Fibroblast of skin of abdomen (primary cell): ENCODE measurements at regions not wholly inside any gene's neighbourhood (a gene's known extent, or its start where the extent isn't known, plus 50 kb on each side); places are given as distances from the start of the nearest gene placed in this dataset.
A peak's percentile ranks its signal among the peaks of the same experiment; 100 is the strongest.
"Not testable (repeated sequence)": the region's sequence is repeated elsewhere in the genome, so short reads cannot be mapped to it uniquely, and the experiment has no call there.

Source experiments
- DNase-seq: peaks from one replicate; pipeline ENCODE4 v3.0.0-alpha.2; 2013

DNA sequence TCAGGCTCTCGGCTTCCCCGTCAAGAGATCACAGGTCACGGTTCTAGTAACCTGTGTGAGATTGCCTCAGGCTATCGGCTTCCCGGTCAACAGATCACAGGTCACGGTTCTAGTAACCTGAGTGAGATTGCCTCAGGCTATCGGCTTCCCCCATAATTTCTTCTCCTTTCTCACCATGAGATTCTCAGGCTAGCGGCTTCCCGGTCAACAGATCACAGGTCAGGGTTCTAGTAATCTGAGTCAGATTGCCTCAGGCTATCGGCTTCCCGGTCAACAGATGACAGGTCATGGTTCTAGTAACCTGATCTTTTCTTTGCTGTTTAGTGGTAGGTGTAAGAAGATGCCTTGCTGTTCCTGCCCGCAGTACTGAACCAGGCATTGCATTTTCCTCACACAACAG lies 418.2 kb upstream of the ZNF717 start:
- DNase-seq, result no peak

DNA sequence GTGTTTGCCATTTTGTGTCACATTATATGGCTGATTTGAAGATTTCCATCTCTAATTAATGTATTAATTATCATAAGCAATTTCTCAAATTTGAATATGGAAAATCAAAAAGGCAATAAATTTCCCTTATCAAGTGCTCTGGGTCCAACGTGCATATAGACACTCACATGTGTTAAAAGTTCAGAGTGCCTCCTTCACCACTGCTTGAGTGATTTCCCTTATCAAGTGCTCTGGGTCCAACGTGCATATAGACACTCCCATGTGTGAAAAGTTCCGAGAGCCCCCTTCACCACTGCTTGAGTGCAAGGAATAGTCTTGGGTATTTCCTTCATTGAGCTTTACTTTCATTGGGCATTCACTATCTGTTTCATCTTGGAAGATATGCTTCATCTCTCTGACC lies 421.0 kb upstream of the ZNF717 start:
- no peak for DNase-seq

DNA sequence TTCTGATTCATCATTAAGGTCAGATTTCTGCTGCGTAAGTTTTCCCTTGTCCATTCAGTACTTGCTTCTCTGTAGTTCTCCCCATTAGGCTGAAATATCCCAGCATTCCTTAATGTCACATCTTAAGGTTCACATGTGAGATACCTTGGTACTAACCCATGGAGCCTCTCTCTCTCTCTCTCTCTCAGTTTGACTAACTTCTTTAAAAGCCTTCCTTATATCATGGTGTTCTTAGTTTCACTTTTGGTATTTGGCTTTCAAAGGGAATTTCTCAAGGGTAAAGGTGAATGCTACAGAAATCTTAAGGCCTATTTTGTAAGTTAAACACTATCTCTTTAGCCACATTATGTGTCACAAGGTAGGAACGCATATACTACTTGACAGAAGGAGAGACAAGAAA lies 427.3 kb upstream of the ZNF717 start:
- DNase-seq, result no peak

DNA sequence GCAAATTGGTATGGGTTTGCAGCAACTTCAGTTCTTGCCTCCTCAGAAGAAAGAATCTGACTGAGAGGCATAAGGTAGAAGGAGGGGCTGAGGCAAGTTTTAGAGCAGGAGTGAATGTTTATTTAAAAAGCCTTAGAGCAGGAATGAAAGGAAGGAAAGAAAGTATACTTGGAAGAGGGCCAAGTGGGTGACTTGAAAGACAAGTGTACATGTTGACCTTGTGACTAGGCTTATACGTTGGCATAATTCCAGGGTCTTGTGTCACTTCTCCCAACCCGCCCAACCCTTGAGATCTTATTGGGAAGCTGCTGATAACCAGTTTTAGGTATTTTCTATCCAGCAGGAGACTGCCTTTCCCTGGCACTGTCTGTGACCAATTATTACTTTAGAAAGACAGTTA lies 436.9 kb upstream of the ZNF717 start:
- no peak for DNase-seq

DNA sequence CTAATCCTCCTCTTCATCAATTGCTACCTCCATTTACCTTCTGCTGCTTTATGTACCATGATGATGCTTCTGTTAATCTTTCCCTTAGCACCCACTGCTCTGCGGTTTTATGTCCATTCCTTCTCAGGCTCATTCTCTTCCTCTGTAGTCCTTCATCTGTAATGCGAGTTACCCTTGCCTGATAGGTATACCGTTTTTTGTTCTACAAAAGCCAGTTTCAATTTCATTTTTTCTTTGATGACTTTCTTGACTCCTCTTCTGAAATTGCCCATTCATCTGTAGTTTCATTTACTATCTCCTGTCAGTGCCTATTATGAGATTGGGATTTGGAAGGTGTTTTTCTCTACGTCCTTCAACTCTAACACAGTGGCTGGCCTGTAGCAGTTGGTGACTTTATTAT lies 445.9 kb upstream of the ZNF717 start:
- no peak for DNase-seq

DNA sequence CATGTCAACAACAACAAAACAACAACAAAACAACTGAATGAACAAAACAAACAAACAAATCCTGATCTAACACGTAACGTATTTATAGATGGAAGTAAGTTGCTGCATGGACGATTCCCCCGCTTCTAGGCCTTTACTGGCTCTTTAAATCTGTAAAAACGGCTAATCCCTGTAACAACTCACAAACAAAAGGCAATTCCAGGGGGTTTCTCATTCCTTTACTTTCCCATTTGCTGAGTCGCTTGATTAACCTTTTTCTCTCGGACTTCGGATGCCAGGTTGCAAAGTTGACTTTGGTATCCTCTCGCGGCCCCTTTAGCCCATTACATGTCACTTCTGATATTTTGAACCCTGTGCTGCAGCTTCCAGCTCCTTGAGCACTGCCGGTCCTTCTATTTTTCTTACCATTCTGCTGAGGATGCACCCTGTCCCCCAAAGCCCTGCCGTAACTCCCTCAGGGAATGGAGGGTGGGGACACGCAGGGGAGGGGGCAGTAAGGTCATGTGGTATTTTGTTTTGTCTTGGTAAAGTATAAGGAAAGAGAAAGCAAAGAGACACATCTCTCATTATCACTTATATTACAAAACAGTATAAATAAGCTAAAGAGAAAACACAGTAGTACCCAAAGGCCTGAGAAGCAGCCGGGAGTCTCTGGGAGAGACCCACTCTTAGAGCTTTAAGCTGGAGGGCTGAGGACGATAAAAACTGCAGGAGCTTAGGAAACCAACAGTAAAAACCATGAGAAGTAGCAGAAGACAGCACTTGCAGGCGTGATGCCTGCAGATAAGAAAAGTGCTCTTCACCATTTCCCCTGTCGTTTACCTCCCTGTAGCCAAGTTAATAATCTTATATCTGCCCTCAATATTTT lies 457.8 kb upstream of the ZNF717 start:
- DNase-seq, result no peak

DNA sequence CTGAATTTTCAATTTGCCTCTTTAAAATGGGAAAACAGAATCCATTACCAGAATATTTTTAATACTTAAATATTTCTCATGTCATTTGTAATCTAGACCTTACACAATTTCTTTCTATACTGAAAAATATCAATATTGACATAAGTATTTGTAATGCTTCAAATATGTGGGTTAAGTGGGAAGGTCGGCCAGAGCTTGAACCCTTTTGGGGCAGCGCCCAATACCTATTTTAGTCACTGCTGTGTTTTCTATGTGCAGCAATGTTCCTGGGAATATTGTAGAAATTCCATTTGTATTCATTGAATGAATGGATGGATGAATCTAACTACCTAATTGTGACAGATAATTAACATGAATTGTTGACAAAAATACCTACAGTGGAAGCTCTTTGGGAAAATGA lies 459.7 kb upstream of the ZNF717 start:
- DNase-seq, result no peak

DNA sequence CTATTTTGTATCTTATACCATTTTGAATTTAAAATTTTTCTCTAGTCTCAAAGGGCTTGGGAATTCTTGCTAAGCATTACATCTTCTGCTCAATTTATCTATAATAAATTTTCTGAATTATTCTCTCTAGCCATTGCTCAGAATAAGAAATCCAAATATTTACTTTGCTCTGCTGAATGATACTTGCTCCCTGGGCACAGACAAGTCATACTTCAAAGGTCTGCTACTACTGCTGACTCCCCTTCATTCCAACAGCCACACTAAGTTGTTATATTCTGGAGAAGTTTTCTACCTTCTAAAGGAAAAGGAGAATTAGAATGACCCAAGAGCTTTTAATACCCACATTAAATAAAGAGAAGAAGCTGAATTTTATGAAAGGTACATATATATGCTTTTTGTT lies 460.3 kb upstream of the ZNF717 start:
- DNase-seq, result no peak

DNA sequence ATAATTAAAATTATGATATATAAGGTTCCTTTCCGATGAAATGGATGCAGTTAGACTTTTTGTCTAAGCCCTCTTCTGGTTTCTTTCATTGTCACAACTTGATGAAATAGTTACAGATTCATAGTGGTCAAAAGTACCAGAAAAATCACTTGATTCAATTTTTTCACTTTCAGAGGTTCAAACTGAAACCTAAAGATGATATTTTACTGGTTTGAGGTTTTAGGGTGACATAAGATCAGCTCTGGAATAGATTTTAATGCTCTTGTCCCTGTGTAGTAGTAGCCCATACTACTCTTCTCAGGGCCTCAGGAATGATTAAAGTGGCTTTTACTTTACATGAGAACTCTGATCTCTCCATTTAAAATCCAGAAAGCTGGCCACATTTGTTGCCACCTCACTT lies 479.1 kb upstream of the ZNF717 start:
- DNase-seq, result no peak

DNA sequence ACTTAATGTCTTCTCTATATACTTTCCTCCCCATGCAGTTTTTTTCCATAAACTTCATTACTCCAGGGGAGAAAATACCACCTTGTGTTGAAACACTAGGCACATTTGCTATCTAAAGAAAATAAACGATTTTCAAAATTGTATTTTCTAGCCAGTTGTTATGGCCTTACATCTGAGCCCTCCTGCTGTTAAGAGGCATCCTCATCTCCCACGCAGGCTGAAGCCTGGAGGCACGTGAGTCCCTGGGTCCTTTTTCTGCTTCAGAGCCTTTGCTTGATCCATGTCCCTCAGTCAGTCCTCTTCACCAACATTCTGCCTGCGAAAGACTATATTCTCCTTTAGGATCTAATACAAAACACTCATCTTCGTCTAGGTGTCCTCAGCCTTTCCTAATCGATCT lies 479.6 kb upstream of the ZNF717 start:
- no peak for DNase-seq

DNA sequence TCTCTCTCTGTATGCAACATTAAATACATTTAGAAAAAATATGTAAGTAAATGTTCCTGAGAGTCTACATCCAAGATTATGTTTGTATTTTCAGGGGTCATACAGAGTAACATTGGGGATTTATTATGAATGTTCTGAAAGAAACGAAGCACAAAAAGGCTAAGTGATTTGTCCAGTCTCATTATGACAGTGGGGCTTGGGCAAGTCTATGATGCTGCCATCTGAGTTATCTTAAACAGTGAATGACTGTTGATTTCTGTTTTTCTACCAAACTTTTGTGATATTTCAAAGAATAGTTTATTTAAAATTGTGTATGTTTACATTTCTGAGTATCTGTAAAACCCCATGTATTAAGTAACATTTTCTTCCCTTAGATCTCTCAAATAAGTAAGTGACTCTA lies 481.2 kb upstream of the ZNF717 start:
- no peak for DNase-seq

DNA sequence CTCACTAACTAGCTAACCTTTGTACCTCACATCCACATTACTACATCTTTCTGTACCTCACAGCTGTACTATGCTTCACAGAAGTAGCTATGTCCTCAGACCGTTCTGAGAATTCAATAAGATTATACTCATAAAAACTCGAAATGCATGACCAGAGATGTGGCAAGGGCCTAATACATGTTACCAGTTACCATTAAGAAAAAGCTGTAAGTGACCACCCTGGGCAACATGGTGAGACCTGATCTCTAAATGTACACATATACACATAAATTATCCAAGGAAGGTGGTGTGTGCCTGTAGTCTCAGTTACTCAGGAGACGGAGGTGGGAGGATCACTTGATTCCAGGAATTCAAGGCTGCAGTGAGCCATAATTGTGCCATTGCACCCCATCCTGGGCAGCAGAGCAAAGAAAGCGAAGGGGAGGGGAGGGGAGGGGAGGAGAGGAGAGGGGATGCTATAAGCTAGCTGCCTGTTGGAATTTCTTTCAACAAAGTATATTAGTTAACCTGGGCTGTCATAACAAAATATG lies 482.6 kb upstream of the ZNF717 start:
- no peak for DNase-seq

DNA sequence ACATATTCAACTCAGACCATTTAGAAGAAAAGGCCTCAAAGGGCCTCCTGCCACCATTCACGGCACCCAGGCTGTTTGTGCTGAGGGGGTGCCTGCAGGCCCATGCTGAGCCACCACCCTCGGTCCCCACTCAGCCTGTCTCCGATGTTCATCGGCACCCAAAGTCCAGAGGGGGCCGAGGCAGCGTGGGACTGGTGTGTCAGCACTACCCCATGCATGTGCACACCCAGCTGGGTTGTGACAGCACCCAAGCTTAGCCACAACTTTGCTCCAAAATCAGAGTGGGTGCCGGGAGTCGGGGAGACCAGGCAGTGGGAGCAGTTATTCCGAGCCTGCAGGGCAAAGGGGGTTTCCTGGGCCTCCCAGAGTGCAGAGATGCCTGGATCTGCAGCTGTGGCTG lies 508.5 kb upstream of the ZNF717 start:
- no peak for DNase-seq

DNA sequence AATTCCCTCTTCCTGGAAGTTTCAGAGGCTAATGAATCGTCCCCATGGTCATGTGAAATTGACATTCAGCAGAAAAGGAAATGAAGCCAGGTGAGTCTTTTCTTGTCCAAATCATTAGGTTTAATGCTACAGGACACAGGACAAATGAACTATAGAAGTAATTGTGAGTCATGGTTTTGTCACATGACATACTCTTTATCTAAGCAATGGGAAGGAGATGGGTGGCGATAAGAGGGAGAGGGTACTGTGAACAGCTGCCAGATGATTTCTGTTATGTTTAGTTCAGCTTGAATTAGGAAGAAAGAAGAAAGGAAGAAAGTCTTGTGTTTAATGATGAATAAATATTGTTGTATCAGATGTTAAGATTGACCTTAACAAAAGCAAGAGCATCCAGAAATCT lies 515.4 kb upstream of the ZNF717 start:
- DNase-seq, result no peak

DNA sequence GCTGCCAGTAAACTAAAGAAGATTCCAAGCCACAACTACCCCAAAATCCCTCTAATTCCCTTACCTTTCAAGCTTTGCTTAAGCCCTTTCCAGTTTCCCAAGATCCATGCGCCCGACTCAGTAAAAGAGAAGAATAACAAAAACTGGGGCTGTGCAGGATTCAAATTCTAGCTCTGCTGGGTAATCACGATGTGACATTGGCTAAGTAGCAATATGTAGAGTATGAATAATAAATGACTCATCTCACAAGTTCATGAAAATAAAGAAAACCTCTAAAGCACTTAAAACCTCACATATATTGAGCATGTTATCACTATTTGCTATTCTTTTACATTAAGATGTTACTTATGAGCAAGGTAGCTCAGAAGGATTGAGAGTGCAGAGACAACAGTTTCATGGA lies 522.2 kb upstream of the ZNF717 start:
- no peak for DNase-seq

DNA sequence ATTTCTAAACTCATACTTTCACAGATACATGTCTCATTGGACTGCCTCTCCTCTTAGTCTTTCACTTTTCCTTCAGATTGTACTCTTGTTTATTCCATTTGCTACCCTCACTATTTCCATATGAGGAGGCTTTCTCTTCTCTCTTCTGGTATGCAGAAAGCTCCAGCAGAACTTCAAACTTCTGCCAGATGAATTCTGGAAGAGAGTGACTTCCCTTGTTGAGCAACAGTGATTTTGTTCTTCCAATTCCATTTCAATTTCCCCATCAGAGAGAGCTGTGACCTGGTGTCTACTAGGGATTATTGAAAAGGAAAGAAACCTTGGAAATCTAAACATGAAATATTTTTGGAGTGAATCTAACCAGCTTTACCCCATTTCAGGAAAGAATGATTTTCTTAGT lies 523.2 kb upstream of the ZNF717 start:
- DNase-seq, result peak; percentile 18

DNA sequence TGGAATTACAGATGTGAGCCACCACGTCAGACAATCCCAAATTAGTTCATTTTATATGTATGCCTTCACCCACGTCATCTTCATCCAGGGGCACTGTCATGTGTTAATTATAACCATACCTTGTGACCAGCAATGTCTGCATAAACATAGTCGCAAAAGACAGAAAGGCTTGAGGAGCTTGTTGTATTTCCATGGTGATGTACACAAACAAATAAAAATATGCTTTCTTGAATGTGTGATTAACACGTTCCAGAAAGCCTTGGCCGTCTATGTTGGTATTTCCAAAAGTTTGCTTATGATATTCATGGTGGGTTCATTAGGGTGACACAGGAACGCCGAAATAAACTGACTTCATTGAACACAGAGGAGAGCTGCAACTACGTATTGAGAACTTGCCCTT lies 524.7 kb upstream of the ZNF717 start:
- DNase-seq, result no peak

DNA sequence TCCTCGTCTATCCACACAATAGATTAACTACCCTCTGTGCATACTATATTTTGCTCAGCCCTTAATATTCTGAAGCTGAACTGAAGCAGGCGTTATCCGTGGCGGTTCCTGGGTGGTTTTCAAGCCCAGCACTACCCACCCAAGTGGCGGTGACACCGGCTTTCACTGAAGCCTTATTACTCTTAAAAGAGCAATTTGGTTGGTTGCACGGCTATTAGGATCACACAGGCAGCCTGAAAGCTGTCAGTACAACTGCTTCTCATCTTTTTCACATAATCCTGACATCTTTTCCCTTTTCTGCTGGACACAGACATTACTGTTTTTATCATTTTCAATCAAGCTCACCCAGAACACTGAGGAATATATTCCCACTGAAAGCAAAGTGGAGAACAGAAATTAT lies 525.3 kb upstream of the ZNF717 start:
- no peak for DNase-seq

DNA sequence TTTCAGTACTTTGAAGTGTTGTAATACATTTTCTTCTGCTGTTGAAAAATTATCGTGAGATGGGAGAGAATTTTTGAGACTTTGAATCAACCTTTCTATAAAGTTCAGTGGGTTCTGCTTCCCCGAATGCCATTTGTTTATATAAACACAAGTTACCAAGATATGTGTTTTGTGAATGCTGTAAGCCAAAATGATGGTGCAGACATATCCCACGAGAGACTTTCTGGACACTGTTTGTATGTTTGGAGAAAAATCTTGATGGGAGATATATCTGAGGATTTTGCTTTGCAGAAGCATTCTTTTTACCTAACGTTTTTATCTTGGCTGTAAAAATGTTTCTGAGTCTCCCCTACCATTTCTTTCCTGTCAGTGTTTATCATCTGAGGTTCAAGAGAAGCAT lies 526.6 kb upstream of the ZNF717 start:
- DNase-seq, result no peak

DNA sequence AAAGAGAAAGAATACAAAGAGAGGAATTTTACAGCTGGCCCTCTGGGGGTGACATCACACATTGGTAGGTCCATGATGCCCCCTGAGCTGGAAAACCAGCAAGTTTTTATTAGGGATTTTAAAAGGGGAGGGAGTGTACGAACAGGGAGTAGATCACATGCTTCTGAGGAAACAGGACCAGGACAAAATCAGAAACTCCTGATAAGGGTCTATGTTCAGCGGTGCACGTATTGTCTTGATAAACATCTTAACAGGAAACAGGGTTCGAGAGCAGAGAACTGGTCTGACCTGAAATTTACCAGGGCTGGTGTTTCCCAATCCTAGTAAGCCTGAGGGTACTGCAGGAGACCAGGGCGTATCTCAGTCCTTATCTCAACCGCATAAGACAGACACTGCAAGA lies 530.6 kb upstream of the ZNF717 start:
- DNase-seq, result not testable (repeated sequence)

DNA sequence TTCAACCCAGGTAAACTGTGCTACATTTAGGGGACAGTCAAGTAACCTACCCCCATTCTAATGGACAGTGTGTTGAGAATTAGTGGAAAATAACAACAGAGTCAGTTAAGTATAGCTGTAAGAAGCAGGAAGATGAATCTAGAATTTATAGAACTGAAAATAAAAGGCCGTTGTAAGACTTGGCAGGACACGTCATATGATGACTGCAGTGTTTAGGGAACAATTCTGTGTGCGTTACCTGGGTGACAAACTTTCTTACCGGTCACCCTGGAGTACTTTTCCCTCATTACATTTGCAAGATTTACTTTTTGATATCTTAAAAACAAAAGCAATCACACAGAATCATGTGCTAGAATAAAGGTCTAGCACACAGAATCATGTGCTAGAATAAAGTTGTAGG lies 536.3 kb upstream of the ZNF717 start:
- DNase-seq, result no peak

DNA sequence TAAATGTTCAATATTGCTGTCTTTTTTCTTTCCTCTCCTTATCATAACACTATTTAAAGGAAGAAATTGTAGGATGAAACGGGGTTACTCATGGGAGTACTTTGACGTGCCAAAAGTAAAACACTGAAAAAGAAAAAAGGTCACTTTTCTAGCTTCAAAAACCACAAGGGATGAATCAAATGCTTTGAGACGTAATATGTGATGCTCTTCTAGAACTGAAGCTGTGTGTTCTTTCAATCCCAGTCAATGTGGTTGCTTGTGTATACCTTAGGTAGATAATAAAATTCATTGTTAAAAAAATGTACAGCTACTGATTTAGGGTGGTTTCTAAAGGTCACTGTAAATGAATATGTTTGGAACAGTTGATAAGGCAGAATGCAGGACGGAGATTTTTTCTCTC lies 538.8 kb upstream of the ZNF717 start:
- DNase-seq, result no peak

DNA sequence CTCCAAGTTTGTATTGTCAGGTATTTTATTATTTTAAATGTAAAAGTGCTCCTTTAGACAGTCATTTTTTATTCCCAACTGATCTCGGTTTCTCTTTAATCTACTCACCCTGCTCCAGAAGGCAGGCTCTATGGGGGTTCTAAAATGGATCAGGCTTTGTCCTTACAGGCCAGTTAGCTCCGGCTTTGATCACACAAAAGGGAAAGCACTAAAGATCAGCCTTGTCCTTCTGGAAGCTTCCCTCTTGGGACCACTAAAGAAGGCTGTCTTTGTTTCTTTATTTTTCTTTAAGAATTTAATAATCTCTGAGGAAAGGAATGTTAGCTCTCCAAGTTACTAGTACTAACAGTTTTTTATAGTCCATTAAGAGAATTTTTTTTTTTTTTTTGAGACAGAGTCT lies 560.5 kb upstream of the ZNF717 start:
- DNase-seq, result no peak

DNA sequence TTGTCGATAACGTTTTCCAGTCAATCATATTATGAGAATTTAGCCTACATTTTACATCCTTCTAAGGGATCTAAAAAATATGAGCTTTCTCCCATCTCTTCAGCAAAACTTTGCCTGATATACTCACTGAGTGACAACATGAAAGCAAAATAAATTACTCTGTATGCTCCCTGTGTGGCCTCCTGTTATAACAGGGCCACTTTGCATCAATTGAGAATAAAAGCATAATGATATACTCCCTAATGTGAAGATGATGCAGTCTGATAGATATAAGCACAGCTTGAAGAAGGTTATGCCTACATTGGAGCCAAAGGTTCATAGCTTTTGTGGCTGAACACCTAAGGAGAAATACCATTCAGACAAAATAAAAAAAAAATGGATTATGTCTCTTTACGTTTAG lies 561.3 kb upstream of the ZNF717 start:
- no peak for DNase-seq
